ENCODE measurements at regions not wholly inside any gene's neighbourhood (a gene's known extent, or its start where the extent isn't known, plus 50 kb on each side); places are given as distances from the start of the nearest gene placed in this dataset.

DNA sequence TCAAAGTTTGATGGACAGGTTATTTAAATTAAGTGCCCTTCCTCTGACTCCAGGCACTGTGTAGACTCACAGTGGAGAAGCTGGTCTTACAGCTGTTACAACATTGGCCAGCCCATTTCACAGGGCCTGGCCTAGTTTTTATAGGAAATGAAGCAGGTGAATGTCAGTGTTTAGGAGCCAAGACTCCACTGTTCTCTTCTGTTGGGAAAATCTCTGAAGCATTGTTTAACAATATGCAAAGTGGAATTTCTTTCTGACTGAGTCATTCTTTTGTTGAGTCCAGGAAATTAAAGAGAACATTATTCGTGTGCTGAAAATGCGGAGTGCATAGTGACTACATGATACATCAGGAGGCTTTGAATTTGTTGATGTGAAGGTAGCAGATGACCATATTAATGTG is 64.7 kb downstream of the ARRDC4 start:
- no peak for DNase-seq

DNA sequence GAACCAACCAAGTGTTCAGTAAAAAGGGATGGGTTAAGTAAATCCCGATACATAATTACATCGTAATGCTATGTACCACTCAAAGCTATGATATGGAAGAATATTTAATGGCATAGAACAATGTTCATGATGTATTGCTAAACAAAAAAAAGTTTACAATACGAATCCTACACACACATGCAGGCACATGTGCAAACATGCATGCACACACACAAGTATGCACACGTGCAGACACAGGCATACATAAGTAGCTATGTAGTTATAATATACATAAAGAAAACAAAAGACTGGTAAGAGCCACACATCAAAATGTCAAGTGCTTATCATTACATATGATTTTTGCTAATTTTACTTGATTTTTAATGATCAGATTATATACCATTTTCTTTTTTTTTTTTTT is 74.2 kb downstream of the ARRDC4 start:
- no peak for DNase-seq

DNA sequence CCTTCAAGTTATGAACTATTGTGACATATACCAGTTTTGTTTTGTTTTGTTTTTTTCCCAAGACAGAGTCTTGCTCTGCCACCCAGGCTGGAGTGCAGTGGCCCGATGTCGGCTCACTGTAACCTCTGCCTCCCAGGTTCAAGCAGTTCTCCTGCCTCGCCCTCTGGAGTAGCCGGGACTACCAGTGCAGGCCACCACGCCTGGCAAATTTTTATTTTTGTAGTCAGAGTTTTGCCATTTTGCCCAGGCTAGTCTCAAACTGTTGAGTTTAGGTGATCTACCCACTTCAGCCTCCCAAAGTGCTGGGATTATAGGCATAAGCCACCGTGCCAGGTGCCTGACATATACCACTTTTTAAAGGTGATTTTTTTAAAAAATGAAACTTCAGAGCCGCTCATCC is 74.6 kb downstream of the ARRDC4 start:
- no peak for DNase-seq

DNA sequence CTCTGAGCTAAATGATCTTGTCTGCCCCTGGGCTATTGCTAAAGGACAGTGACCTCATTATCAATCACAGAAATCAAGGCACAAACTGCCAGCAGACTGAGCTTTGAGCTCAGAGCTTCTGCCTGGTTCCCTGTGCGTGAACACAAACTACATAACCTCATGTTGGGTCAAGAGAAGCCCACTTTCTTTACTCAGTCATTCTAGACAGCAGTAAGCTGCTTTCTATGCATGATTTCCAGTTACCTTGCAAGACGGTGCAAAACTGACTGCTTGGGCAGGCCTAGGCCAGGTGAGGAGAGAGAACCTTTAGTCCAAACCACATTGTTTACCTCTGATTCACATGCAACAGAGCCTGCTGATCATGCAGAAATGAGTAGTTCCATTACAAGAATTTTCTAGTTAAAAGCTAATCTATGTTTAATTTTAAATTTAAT is 75.1 kb downstream of the ARRDC4 start:
- no peak for DNase-seq

DNA sequence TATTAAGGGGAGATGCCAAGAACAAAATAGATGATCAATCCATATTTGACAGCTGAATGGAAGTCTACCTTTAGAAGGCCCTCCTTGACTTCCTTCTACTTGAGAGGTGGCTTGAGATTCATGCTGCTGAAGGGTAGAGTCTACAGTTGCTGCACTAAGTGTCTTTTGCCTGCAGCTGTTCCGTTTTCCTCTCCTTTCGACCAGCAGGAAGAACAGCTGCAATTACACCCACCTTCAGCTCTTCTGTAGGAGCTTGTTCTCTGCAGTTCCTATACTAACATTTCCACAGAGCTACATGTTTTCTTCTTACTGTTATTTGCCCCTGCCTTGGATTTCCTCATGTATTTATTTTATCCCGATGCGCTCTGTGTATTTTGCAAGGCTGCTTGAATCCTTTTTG is 79.1 kb downstream of the ARRDC4 start:
- no peak for DNase-seq

DNA sequence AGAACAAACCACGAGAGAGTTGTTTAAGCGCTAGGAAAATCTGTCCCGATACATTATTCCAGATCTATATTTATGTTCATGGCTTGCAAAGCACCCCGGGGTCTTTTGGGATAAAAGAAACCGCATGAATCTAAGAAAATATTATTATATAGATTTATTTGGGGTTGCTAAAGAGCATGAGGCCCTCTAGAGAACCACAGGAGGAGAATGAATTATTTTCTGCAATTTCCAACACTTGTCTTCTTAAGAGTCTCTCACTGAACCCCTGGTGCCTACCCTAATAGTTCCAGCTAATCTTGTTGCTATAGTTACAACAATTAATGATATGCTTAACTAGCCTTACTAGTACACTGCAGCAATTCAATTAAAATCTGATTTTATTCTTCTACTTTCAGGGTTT is 79.6 kb downstream of the ARRDC4 start:
- no peak for DNase-seq

DNA sequence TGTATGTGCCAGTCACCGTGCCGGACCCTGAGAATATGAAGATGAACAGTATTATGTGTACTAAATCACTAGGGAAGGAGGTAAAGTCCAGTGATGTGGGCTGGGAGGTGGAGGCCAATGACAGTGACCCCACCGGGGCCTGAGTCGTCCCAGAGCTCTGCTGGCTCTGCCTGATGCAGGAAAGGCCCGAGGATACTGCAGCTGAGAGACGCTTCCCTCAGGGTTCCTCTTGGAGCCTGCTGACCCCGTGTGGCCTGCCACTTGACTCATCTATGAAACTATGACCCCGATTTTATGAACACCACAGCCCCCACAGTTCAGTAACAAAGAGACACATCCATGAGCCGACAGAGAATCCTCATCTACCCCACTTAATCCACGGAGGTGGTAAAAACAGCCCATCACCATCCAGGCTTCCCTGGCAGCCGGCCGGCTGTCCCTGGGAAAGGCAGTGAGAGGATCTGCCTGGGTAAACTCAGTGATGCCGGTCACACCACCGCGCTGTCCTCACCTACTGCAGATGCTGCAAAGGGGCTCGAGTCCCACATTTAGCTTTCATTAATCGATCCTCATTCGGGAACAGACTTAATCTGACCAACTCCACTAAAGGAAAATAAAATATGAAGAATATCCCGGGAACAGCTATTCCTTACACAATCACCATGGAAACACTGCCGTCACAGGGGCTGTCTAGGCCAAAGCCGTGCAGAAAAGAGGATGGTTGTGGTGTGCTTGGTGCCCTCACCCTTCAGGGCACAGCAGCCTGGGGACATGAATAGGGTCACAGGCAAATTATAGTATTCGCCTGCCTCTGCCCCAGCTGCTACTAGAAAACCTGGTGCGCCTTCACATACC is 82.9 kb downstream of the ARRDC4 start:
- no peak for DNase-seq

DNA sequence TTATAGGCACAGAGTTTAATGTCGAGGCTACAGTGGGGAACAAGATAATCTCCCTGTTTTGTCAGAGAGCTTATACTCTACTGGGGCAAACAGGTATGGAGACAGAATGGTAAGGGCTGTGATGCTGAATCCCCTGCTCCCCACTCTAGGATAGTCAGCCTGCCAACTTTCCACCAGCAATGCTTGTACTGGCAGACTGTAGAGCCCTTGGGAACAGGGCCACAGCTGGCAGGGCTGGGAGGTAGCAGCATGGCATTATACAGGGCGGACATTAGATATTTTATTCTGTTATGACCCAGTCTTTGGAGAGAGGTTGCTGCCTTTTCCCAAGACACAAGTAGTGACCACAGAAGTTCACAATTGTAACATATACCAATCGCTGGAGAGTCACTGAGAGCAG is 91.2 kb downstream of the ARRDC4 start:
- DNase-seq = no peak

DNA sequence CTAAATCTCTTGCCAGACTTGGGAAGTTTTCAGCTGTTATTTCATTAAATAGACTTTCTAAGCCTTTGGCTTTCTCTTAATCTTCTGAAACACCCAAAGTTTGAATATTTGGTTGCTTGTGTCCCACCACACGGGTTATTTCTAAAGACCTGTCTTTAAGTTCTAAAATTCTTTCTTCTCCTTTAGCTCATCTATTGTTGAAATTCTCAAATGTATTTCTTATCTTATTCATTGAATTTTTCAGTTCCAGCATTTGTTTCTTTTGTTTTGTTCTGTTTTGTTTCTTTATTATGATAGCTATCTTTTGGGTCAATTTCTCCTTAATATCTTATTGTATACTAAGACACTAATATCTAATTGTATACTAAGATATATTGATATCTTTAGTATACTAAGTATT is 97.0 kb downstream of the ARRDC4 start:
- DNase-seq = no peak

DNA sequence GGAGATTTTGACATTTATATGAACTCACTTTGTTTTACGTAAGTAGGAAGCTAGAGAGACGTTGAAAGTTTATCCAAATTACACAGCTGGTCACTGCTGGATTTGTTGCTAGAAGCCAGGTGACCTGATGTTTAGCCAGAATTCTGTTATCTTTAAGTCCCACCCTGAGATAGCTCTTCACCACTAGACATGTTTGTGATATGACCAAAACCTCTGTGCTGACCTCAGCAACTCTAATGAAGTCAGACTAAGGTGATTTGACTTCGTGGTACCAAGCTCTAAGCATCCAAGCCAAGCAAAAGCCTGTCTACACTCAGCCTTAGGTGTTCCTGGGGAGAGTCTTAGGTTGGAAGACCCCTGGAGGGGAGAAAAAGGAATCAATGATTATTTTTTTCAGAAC is 102.4 kb downstream of the ARRDC4 start:
- no peak for DNase-seq

DNA sequence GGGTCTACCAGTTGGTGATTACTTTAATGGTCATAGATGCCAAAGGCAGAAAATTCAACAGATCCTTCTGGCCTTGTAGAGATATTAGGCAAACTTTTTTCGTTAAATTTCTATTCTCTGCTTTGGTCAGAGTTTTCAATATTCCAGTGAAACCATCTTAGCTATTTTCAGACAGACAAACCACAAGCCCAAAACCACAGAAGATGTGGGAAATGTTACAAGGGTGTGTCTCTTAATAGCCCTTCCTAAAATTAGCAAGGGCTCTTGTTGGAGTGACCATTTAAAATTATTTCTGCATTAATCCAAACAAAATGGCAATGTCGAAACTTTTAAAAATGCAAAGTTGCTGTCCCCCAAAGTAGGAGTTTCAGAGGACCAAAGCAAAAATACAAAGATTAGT is 102.8 kb downstream of the ARRDC4 start:
- DNase-seq = no peak

DNA sequence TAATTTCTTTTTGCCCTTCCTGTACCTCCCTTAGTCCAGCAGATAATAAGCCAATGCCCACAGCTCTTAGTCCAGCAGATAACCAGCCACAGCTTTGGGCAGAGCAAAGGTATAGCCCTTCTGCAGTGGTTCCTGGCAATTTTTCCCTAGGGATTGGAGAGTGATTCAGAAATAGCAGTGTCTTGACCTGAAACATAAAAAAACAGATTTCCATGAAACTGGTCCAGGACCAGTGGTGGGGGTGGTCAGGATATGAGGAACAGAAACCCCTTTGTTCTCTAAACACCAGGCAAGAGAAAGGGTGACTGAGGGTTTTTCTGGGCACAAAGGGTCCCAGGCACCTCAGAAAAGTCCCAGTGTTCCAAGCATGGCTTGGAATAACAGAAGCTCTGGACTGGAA is 103.4 kb downstream of the ARRDC4 start:
- DNase-seq = no peak

DNA sequence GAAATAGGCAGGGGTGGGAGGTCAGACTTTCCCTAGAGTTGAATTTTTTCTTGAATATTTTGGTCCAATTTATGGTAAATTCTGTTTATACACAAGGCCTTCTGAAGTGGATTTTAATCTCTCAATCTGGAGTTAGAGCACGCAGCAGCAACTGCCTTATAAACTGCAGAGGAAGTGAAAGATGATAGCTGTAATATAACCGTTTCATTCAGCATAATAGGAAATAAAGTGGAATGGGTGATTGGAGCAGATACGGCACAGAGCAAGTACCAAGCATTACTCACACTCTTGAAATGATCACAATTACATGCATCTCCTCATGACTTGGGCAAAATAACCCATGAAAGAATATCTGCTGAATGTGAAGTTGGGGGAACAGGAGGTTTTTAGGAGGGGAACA is 106.8 kb downstream of the ARRDC4 start:
- DNase-seq = no peak

DNA sequence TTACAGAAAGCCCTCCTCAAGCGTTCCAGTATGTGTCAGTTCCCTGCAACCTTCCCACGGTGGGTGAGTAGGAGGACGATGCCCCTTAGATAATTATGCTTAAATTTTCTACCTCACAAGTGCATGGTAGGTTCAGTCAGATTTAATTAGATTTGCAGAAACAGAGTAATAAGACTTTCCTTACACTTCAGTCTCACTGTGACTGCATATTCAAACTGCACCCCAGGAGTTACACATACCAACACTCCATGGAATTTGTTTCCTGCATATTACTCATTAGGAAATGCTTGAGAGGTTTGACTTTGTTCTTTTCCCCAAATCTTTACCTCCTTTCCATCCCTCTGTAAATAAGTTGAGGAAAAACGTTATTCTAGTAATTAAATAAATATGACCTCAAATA is 108.8 kb downstream of the ARRDC4 start:
- DNase-seq = no peak

DNA sequence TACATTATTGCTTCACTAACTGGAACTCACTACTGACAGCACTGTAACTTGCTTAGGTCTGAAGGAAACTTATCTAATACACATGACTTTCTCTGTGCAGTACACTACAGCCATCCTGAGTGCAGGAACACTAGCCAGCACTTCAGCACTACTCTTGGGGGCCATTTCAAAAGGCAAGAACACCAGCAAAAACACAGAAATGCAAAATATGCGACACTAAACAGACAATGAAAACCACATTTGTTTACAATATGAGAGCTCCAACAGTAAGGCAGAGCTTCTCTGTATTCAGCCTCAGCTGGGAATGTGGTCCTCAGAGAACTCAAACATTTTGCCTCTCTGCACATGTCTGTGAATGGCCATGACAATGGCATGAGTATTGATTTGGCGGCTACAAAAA is 109.6 kb downstream of the ARRDC4 start:
- DNase-seq = no peak

DNA sequence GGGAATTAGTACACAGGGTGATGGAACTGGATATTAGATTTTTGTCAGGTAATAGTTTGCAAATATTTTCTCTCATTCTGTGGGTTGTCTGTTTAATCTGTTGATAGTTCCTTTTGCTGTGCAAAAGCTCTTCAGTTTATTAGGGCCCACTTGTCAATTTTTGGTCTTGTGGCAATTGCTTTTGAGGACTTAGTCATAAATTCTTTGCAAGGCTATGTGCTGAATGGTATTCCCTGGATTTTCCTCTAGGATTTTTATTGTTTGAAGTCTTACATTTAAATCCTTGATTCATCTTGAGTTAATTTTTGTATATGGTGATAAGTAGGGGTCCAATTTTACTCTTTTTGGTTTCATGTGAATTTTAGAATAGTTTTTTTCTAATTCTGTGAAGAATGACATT is 111.3 kb downstream of the ARRDC4 start:
- DNase-seq = no peak

DNA sequence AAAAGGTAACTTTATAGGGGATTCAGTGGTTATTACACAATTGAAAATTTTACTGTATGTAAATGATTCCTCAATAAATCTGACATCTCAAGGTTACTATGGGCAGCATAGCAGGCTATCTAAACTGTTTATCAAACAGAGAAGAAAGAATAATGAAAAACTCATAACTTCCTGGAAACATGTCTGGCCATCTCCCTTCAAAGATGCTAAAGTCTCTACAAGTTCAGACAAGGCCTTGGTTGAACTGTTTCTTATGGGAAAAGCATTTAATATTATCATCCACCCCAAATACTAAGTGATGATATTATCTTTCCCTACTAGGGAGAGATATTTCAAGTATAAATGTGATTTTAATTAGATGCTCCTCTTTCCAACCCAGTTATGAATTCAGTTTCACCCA is 114.9 kb downstream of the ARRDC4 start:
- DNase-seq = no peak

DNA sequence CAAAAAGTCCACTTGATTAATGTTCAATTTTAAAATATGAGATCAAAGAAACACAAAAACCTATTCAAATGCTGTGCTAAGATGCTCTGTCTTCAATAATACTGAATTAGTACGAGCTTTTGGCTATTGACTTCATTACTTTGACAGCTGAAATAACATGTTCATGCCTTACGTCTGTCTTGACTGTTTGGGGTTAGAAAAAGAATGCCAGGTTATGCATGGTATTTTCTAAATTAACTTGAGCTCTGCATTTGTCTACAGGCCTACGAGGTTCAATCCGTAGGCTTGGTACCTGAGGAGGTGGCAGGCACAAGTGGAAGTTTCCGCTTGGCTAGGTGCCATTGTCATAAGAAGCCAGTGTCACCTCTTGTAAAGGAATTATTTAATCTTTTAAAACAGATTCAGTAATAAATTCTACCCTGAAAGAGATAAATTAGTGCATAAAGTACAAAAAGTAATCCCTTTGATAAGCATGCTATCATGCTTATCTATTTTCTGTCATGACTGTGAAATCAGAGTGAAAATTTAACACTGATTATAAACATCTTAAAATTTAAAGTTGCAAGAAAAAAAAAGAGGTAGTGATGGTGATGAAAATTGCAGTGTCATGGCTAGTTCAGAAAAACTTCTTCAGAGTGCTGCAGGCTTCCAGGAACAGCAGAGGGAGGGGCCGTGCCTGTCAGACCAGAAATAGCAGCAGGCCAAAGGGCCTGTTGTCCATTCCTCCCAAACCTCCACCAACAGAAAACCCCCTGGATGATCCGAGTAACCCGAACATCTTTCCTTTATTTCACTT is 115.7 kb downstream of the ARRDC4 start:
- DNase-seq = no peak

DNA sequence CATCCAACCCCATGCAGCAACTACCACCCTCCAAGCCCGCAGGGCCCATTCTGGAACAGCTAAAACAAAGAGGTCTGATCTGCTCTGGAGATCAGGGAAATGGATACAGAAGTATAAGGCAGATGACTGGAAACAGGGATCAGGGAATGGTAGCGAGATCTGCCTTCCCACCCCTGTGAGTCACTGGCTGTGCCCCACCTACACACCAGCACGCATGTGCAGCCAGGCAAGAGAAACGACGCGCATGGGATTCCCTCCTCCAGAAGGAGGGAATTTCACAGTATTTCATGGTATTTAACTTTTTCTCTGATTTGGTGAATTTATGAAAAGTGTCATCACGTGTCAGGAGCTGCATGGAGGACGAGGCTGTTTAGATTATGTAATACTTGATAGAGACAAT is 116.7 kb downstream of the ARRDC4 start:
- DNase-seq = no peak

DNA sequence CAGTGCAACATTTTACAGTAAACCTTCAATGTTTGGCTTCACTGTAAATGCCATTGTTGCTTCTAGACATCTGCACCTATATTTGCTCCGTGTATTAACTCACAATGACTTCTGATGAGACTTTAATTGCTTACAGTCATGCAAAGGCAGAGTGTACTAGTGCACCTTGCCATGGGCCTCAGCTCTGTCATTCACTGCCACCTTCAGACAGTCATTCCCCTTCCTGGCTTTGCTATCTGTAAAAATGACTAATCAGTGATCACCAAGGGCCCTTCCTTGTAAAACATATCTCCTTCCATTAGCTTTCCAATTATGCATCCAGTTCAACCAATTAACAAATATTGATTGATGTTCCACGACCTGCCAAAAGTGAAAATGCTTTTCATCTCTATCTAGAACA is 120.3 kb downstream of the ARRDC4 start:
- DNase-seq = no peak

DNA sequence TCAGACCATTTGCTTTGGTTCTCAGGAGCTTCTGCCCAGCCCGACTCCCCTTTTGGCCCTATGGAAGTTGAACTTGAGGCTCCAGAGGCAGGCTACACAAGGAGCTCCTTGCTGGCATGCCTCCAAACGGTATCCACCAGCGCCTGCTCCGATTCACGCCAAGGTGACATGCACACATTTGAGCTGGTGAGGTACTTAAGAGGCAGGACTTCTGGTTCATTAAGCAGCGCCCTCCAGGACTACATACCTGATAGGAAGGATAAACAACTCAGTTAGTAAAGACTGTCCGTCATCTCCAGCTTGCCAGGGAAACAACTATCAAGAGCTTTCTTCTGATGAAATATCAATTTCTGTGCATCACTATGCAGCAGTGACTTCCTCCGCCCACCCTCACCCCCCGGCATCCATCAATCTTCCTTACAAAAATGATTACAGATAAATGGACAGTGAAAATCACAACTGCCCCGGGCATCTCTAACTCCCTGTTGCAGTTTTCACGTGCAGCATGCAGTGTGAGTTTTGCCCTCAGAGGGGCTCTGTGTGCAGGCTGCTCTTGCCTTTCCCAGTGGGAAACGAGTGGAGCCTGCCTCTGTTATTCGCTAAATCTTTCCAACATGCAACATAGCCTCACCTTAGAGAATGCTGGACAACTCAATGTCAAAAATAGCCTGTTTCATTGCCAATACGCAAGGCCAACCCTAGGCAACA is 122.9 kb downstream of the ARRDC4 start:
- DNase-seq = no peak

DNA sequence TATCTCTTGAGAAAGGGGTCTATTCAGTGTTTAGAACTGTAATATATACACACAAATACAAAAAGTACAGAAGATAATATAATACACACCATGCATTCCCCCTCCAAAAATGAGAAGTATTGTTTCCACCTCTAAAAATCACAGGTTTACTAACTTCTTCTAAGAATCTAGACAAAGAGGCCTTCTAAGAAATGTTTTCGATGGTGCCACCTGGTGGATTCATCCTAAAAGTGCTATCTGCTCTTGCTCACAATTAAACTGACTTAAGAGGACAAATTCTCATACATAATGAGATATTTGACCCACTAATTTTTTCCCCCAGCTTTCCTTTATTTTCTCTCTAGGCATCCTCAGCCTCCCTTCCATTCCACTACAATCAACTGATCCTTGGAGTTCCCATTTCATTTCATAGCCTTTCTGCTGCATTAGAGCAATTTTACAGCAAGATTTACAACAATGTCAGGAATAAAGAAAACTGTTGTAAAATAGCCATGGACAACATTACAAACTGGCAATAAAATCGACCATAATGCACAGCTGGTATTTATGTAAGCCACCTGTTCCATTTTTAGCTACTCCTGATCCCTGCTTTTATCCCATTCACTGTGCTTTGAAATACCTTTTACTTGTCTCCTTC is 124.6 kb downstream of the ARRDC4 start:
- DNase-seq = peak; percentile 15 to 46

Measured in right lung (tissue), 2 donors.